OCI-LY1 (cell line): ENCODE measurements at regions not wholly inside any gene's neighbourhood (a gene's known extent, or its start where the extent isn't known, plus 50 kb on each side); places are given as distances from the start of the nearest gene placed in this dataset.

Experiments
- H2AFZ ChIP-seq: fragments of 200-600 bp; sonication (generic), shearing (Covaris generic); 2 replicates; pipeline ENCODE4 v1.6.0; 2014; ENCODE audit warnings: antibody characterized with exemption, mild to moderate bottlenecking, low read length
- H3F3A ChIP-seq: fragments of 200-600 bp; sonication (generic), shearing (Covaris generic); 2 replicates; pipeline ENCODE4 v1.6.0; 2014; ENCODE audit warnings: mild to moderate bottlenecking, antibody characterized with exemption, low read length, moderate library complexity; ENCODE audit not compliant: insufficient read depth
- H3K27ac ChIP-seq: fragments of 200-600 bp; sonication (generic); 2 replicates; pipeline ENCODE4 v1.5.1; 2014; ENCODE audit warnings: low read length, mixed run types, mild to moderate bottlenecking, low read depth; ENCODE audit not compliant: poor library complexity, severe bottlenecking
- H3K27me3 ChIP-seq: fragments of 200-600 bp; sonication (generic); 2 replicates; pipeline ENCODE4 v1.6.0; 2014; ENCODE audit warnings: antibody characterized with exemption, mild to moderate bottlenecking, low read length, moderate library complexity; ENCODE audit not compliant: insufficient read depth
- H3K36me3 ChIP-seq: fragments of 200-600 bp; sonication (generic); 2 replicates; pipeline ENCODE4 v1.6.1; 2014; ENCODE audit warnings: mild to moderate bottlenecking, antibody characterized with exemption, low read length, moderate library complexity, mixed read lengths; ENCODE audit not compliant: insufficient read depth
- H3K4me1 ChIP-seq: fragments of 200-600 bp; sonication (generic); 2 replicates; pipeline ENCODE4 v1.5.1; 2014; ENCODE audit warnings: mild to moderate bottlenecking, low read length, moderate library complexity; ENCODE audit not compliant: insufficient read depth, severe bottlenecking
- H3K4me2 ChIP-seq: fragments of 200-600 bp; sonication (generic), shearing (Covaris generic); 2 replicates; pipeline ENCODE4 v1.6.1; 2014; ENCODE audit warnings: low read length
- H3K4me3 ChIP-seq: fragments of 200-600 bp; sonication (generic); 2 replicates; pipeline ENCODE4 v1.5.1; 2014; ENCODE audit warnings: low read length, low read depth, mild to moderate bottlenecking, mixed read lengths; ENCODE audit not compliant: poor library complexity, severe bottlenecking
- H3K79me2 ChIP-seq: fragments of 200-600 bp; shearing (Covaris generic); 2 replicates; pipeline ENCODE4 v1.6.1; 2016; ENCODE audit warnings: mixed run types, low read length, mixed read lengths; ENCODE audit not compliant: insufficient read depth
- H3K9ac ChIP-seq: fragments of 200-600 bp; sonication (generic), shearing (Covaris generic); 2 replicates; pipeline ENCODE4 v1.6.1; 2014; ENCODE audit warnings: mild to moderate bottlenecking, low read length, mixed read lengths
- H3K9me2 ChIP-seq: fragments of 200-600 bp; sonication (generic), shearing (Covaris generic); 2 replicates; pipeline ENCODE4 v1.6.1; 2014; ENCODE audit warnings: low read depth, mild to moderate bottlenecking, low read length, mixed read lengths
- H3K9me3 ChIP-seq: fragments of 200-600 bp; shearing (Covaris generic); 2 replicates; pipeline ENCODE4 v1.6.1; 2014; ENCODE audit warnings: low read length, mixed read lengths
- H4K20me1 ChIP-seq: fragments of 200-600 bp; sonication (generic), shearing (Covaris generic); 2 replicates; pipeline ENCODE4 v1.6.0; 2016; ENCODE audit warnings: mild to moderate bottlenecking, low read length; ENCODE audit not compliant: insufficient read depth
- CTCF ChIP-seq: fragments of 200-600 bp; sonication (generic), shearing (Covaris generic); IDR thresholded peaks from 2 replicates; pipeline ENCODE4 v1.5.1; 2017; ENCODE audit warnings: mild to moderate bottlenecking, antibody characterized with exemption, low read length, moderate library complexity, mixed read lengths
- EZH2 ChIP-seq: fragments of 200-600 bp; sonication (generic), shearing (Covaris generic); IDR thresholded peaks from 2 replicates; pipeline ENCODE4 v1.8.0; 2017; ENCODE audit warnings: borderline replicate concordance, mixed run types, mild to moderate bottlenecking, antibody characterized with exemption, low read length, moderate library complexity, mixed read lengths

- H4K20me1 ChIP-seq, result no peaks in the 10 kb centered on the region
- no peak overlapping the region for H3K4me2 ChIP-seq
- no peak overlapping the region for H3K4me3 ChIP-seq
- no peak for TF ChIP-seq EZH2
- no peak for TF ChIP-seq CTCF
- H3F3A ChIP-seq, result no peaks in the 10 kb centered on the region
- no peak overlapping the region for H3K9ac ChIP-seq
- H3K27me3 ChIP-seq, result no peaks in the 10 kb centered on the region
- no peaks in the 10 kb centered on the region for H3K79me2 ChIP-seq
- no peaks in the 10 kb centered on the region for H3K4me1 ChIP-seq
- H3K9me2 ChIP-seq, result no peaks in the 10 kb centered on the region
- no peaks in the 10 kb centered on the region for H3K9me3 ChIP-seq
- no peak overlapping the region for H2AFZ ChIP-seq
- no peak overlapping the region for H3K27ac ChIP-seq
- no peaks in the 10 kb centered on the region for H3K36me3 ChIP-seq
Observed at GRCh38 chr21:26708223-26708800, 135.2 kb upstream of the CYYR1 start.

DNA sequence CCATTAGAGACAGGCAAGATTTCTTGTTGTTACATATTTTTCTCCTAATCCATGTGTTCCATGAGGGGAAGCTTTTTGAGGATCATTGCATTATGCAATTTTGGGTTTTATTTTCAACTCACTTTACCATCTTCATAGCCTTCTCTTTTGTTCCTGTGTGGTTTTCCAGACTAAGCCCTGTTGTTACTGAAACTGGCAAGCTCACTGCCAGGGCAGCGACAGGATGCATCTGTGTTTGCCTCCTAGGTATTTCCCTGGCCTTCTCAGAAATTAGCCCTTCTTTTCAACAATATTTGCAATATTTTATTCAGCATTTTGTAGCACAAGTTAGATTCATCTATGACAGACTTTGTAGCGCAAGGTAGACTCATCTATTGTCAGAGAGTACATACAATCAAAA, 134.2 kb upstream of the CYYR1 start:
- Histone ChIP-seq H3K9me2 (no peaks in the 10 kb centered on the region), H3K36me3 (no peaks in the 10 kb centered on the region), H3K4me3 (no peak overlapping the region), H3K27ac (no peak overlapping the region), H2AFZ (no peak overlapping the region), H3K4me2 (no peak overlapping the region), H3F3A (no peaks in the 10 kb centered on the region), H3K4me1 (no peaks in the 10 kb centered on the region), H4K20me1 (no peaks in the 10 kb centered on the region), H3K79me2 (no peaks in the 10 kb centered on the region), H3K9me3 (no peaks in the 10 kb centered on the region), H3K9ac (no peak overlapping the region), H3K27me3 (no peaks in the 10 kb centered on the region)
- TF ChIP-seq EZH2 (no peak), CTCF (no peak)

GRCh38 chr21:26698416-26698815, 125.3 kb upstream of the CYYR1 start:
- Histone ChIP-seq H3K27ac (no peak overlapping the region), H4K20me1 (no peaks in the 10 kb centered on the region), H3K4me3 (no peak overlapping the region), H3K9me3 (no peaks in the 10 kb centered on the region), H3K79me2 (no peaks in the 10 kb centered on the region), H3F3A (no peaks in the 10 kb centered on the region), H3K27me3 (no peaks in the 10 kb centered on the region), H3K4me1 (no peaks in the 10 kb centered on the region), H3K36me3 (no peaks in the 10 kb centered on the region), H3K4me2 (no peak overlapping the region), H2AFZ (no peak overlapping the region), H3K9ac (no peak overlapping the region), H3K9me2 (no peaks in the 10 kb centered on the region)
- TF ChIP-seq CTCF (no peak), EZH2 (no peak)
